ENCODE measurements at regions not wholly inside any gene's neighbourhood (a gene's known extent, or its start where the extent isn't known, plus 50 kb on each side); places are given as distances from the start of the nearest gene placed in this dataset.

GRCh38 chr7:56471811-56472210 lies 355.6 kb upstream of the NUPR2 start:
- TF ChIP-seq CTCF (IDR thresholded peaks at IDR 0.05) (no peak), POLR2A (IDR thresholded peaks at IDR 0.05) (no peak)

All from right lobe of liver (tissue), 4 donors.